Fibroblast of lung (primary cell): ENCODE measurements at regions not wholly inside any gene's neighbourhood (a gene's known extent, or its start where the extent isn't known, plus 50 kb on each side); places are given as distances from the start of the nearest gene placed in this dataset.

Source experiments
- CTCF ChIP-seq, 2 donors: IDR thresholded peaks in 1 of 2; conservative IDR thresholded peaks in 1 of 2; 1 replicate in 1 of 2; 2 replicates in 1 of 2; pipeline ENCODE4 v1.5.1; 2011 to 2012; ENCODE audit warnings: low read length in 2 of 2, control low read depth in 1 of 2, inconsistent platforms in 1 of 2, low read depth in 1 of 2, mild to moderate bottlenecking in 1 of 2
- EZH2 ChIP-seq: IDR thresholded peaks from 2 replicates; pipeline ENCODE4 v1.5.1; 2012; ENCODE audit warnings: low read length, control low read depth, mild to moderate bottlenecking; ENCODE audit errors: missing control alignments

DNA sequence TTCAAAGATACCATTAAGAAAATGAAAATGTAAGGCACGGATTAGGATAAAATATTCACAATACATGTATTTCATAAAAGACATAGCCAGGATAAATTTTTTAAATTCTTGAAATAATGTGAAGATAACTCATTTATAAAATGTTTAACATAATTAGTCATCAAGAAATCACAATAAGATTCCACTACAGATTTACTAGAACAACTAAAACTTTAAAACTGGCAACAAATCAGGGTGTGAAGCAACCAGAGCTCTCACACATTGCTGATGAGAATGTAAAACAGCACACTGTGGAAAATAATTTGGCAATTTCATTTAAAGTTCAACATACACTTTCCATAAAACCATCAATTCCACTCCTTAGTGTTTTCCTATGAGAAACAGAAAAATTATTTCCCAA lies 89.6 kb upstream of the UBE2E3 start:
- no peak for TF ChIP-seq CTCF (conservative IDR thresholded peaks at IDR 0.05 in 1 of 2, IDR thresholded peaks at IDR 0.05 in 1 of 2; ENCODE audit: low read depth in 1 of 2, low read length in 2 of 2)
- TF ChIP-seq EZH2 = no peak
